ENCODE measurements at regions not wholly inside any gene's neighbourhood (a gene's known extent, or its start where the extent isn't known, plus 50 kb on each side); places are given as distances from the start of the nearest gene placed in this dataset.

DNA sequence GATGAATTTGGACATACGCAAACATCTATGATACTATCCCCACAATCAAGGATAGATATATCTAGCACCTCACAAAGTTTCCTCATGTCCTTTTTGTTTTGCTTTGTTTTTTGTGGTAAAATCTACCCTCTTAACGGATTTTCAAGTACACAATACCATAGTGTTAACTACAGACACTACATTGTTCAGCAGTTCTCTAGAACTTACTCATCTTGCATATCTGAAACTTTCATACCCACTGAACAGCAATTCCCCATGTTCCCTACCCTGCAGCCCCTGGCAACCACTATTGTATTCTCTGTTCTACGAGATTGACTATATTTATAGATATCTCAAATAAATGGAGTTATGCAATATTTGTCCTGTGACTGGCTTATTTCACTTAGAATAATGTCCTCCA is 58.1 kb upstream of the TJP1 start:
- DNase-seq (ENCODE audit: low read depth in 3 of 3), result no peak

DNA sequence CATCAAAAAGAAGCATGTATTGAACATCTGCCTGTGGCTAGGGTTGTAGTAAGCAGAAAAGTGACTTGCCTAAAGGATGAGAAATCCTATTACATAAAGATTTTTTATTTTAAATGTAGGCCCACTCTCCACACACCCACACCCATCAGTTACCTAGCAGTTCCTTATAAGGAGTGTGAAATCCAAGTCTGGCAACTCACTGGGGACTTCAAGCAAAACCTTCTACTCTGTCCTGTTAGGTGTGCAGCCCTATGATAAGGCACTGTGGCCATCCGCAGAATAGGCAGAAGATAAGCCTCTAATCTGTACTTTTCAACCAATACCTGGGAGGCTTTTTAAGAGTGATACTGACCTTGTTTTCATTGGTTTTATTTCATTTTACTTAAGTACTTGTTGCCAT is 52.7 kb upstream of the TJP1 start:
- DNase-seq (ENCODE audit: low read depth in 3 of 3), result no peak

DNA sequence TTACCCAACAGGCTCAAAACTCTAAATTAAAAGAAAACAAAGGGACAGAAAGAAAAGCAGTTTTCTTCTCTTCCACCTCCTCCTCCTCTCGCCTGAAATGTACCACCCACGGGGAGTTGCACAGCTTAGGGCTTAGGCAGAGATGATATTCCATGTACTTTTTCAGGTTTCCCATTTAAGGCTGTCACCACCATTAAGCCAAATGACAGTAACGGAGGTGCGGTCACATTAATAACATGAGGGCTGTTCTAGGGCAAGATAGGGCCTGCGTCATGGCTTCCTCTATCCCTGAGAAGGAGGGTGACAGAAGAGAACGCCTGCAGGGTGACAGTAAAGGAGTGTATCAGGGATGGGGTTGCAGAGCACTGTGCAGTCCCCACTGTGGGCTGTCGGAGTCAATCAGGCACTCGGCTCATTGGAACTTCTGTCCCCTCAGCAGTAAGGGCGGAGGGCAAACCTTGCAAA is 51.7 kb upstream of the TJP1 start:
- DNase-seq (ENCODE audit: low read depth in 3 of 3), result no peak

DNA sequence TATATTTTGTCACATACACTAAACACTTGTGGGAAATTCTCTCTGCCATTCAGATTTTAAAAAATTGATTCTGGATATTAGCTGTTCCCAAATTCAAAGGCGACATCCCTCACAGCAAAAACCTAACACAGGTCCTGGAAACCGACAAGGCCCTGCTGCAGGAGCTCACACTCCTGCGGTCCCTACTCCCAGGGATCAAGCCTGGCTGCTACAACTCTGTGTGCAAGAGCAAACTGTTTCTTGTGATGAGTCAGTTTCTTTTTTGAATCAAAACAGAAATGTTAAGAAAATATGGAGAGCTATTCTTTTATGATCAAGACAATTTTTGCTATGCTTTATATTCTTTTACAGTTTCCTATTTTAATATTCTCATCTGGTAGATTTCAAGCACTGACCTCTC is 51.0 kb upstream of the TJP1 start:
- DNase-seq (ENCODE audit: low read depth in 3 of 3), result no peak

DNA sequence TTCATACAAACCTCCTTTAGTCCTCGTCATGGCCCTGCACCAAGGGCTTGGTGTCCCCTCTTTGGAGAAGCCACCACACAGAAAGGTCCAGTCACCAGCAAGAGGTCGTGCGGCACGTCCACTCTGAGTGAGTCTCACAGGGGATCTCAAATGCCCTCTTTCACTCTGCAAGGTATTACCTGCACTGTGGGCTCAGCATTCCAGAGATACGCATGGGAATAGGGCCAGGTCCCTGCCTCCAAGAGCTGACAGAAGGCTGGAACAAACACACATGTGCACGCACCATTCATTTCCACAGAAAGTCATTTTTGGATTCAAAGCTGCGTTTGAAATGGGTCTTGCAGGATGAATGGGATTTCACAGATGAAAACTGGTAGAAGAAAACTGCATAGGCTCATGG is 50.4 kb upstream of the TJP1 start:
- DNase-seq (ENCODE audit: low read depth in 3 of 3), result no peak

Data from stimulated activated CD4-positive, alpha-beta T cell treated with anti-CD3 and anti-CD28 coated beads, TNF-alpha, amount 100 ng/mL, for 24 hours (primary cell).